ENCODE measurements at regions not wholly inside any gene's neighbourhood (a gene's known extent, or its start where the extent isn't known, plus 50 kb on each side); places are given as distances from the start of the nearest gene placed in this dataset.

- Mint-ChIP-seq H3K27me3 (ENCODE audit: unreplicated experiment) (peaks cover 1% of the 10 kb centered on the region), H3K36me3 (ENCODE audit: unreplicated experiment) (peaks cover 15% of the 10 kb centered on the region), H3K9me3 (ENCODE audit: unreplicated experiment) (peaks cover 7% of the 10 kb centered on the region), H3K4me3 (ENCODE audit: unreplicated experiment) (no peak overlapping the region), H3K4me1 (ENCODE audit: low read depth, unreplicated experiment) (no peaks in the 10 kb centered on the region), H3K27ac (ENCODE audit: unreplicated experiment) (no peak overlapping the region)
- no peak for TF ChIP-seq CTCF (IDR thresholded peaks at IDR 0.05; ENCODE audit: partially characterized antibody, unreplicated experiment)
- DNase-seq: no peak
These were observed 610.0 kb downstream of the RNF144A start for GRCh38 chr2:7527165-7527722.

- Mint-ChIP-seq H3K27ac (ENCODE audit: unreplicated experiment) (no peak overlapping the region), H3K9me3 (ENCODE audit: unreplicated experiment) (peaks cover 7% of the 10 kb centered on the region), H3K27me3 (ENCODE audit: unreplicated experiment) (no peaks in the 10 kb centered on the region), H3K4me3 (ENCODE audit: unreplicated experiment) (no peak overlapping the region), H3K36me3 (ENCODE audit: unreplicated experiment) (peaks cover 15% of the 10 kb centered on the region), H3K4me1 (ENCODE audit: low read depth, unreplicated experiment) (no peaks in the 10 kb centered on the region)
- no peak for TF ChIP-seq CTCF (IDR thresholded peaks at IDR 0.05; ENCODE audit: partially characterized antibody, unreplicated experiment)
- DNase-seq: no peak
These were observed 612.8 kb downstream of the RNF144A start for GRCh38 chr2:7530001-7530400.

GRCh38 chr2:7539077-7539476 lies 621.9 kb downstream of the RNF144A start:
- Mint-ChIP-seq H3K4me3 (ENCODE audit: unreplicated experiment) (no peak overlapping the region), H3K4me1 (ENCODE audit: low read depth, unreplicated experiment) (no peaks in the 10 kb centered on the region), H3K36me3 (ENCODE audit: unreplicated experiment) (no peaks in the 10 kb centered on the region), H3K27me3 (ENCODE audit: unreplicated experiment) (no peaks in the 10 kb centered on the region), H3K27ac (ENCODE audit: unreplicated experiment) (no peak overlapping the region), H3K9me3 (ENCODE audit: unreplicated experiment) (no peaks in the 10 kb centered on the region)
- TF ChIP-seq CTCF (IDR thresholded peaks at IDR 0.05; ENCODE audit: partially characterized antibody, unreplicated experiment): no peak
- DNase-seq: no peak

- Mint-ChIP-seq H3K27ac (ENCODE audit: unreplicated experiment) (no peak overlapping the region), H3K4me3 (ENCODE audit: unreplicated experiment) (no peak overlapping the region), H3K9me3 (ENCODE audit: unreplicated experiment) (no peaks in the 10 kb centered on the region), H3K36me3 (ENCODE audit: unreplicated experiment) (no peaks in the 10 kb centered on the region), H3K27me3 (ENCODE audit: unreplicated experiment) (no peaks in the 10 kb centered on the region), H3K4me1 (ENCODE audit: low read depth, unreplicated experiment) (no peaks in the 10 kb centered on the region)
- no peak for TF ChIP-seq CTCF (IDR thresholded peaks at IDR 0.05; ENCODE audit: partially characterized antibody, unreplicated experiment)
- no peak for DNase-seq
These were observed 622.5 kb downstream of the RNF144A start for GRCh38 chr2:7539760-7540159.

GRCh38 chr2:7552825-7553570 lies 635.8 kb downstream of the RNF144A start:
- H3K9me3 Mint-ChIP-seq (ENCODE audit: unreplicated experiment): no peaks in the 10 kb centered on the region
- H3K27me3 Mint-ChIP-seq (ENCODE audit: unreplicated experiment): no peaks in the 10 kb centered on the region
- peaks cover 2% of the 10 kb centered on the region for H3K4me1 Mint-ChIP-seq (ENCODE audit: low read depth, unreplicated experiment)
- H3K27ac Mint-ChIP-seq (ENCODE audit: unreplicated experiment): no peak overlapping the region
- no peak for TF ChIP-seq CTCF (IDR thresholded peaks at IDR 0.05; ENCODE audit: partially characterized antibody, unreplicated experiment)
- H3K36me3 Mint-ChIP-seq (ENCODE audit: unreplicated experiment): no peaks in the 10 kb centered on the region
- no peak for DNase-seq
- no peak overlapping the region for H3K4me3 Mint-ChIP-seq (ENCODE audit: unreplicated experiment)
